HG03039 (cell line): ENCODE measurements at regions not wholly inside any gene's neighbourhood (a gene's known extent, or its start where the extent isn't known, plus 50 kb on each side); places are given as distances from the start of the nearest gene placed in this dataset.

Experiments
- ATAC-seq: cut with Tn5 transposase; IDR thresholded peaks from one replicate; pipeline ENCODE4 v1.9.1; 2021; ENCODE audit warnings: mild to moderate bottlenecking, moderate library complexity; ENCODE audit not compliant: unreplicated experiment

GRCh38 chr7:11290863-11291262 is 317.2 kb downstream of the PHF14 start:
- ATAC-seq = no peak

GRCh38 chr7:11294218-11294617 is 320.5 kb downstream of the PHF14 start:
- ATAC-seq = no peak

GRCh38 chr7:11294965-11295364 is 321.3 kb downstream of the PHF14 start:
- ATAC-seq = no peak

GRCh38 chr7:11297126-11297625 is 323.5 kb downstream of the PHF14 start:
- ATAC-seq = no peak

- no peak for ATAC-seq
These were observed 324.1 kb downstream of the PHF14 start for GRCh38 chr7:11297764-11298163.

- ATAC-seq = no peak
These were observed 324.5 kb downstream of the PHF14 start for GRCh38 chr7:11298220-11298619.

- no peak for ATAC-seq
These were observed 326.6 kb downstream of the PHF14 start for GRCh38 chr7:11300241-11300640.

GRCh38 chr7:11302121-11302520 is 328.4 kb downstream of the PHF14 start:
- no peak for ATAC-seq

- no peak for ATAC-seq
These were observed 340.1 kb downstream of the PHF14 start for GRCh38 chr7:11313801-11314200.

- ATAC-seq = peak; percentile 74
These were observed 342.1 kb downstream of the PHF14 start for GRCh38 chr7:11315666-11316258.

- peak; percentile 31 for ATAC-seq
These were observed 344.1 kb downstream of the PHF14 start for GRCh38 chr7:11317766-11318165.

- no peak for ATAC-seq
These were observed 346.0 kb downstream of the PHF14 start for GRCh38 chr7:11319491-11320274.
